Dermis blood vessel endothelial cell (primary cell): ENCODE measurements at regions not wholly inside any gene's neighbourhood (a gene's known extent, or its start where the extent isn't known, plus 50 kb on each side); places are given as distances from the start of the nearest gene placed in this dataset.

Source experiments
- DNase-seq: peaks from one replicate; pipeline ENCODE4 v3.0.0; 2010

DNA sequence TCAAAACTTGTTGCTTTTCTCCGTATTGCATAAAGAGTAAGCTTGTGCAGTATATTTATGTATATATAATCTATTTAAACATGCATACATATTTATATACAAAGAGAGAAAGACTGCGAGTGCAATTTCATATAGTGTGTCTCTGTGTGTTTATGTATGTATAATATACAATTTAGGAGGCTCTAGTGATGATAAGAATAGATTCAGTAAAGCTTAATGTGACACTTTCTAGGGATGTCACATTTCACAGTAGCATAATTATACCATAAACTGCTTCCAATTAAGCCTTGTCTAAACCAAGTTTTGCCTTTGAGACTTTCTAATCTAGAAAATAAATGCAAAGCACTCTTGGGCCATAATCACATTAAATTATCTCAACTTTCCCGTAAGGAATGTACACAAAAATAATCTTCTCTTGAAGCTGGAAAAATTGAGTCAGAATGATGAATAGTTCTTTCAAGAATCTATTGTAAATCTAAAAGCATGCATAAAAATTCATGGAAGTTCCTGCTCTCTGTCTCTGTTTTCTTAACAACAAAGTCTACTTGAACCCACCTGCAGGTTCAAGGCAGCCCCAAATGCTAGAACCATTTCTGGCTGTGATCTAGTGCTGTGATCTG lies 114.1 kb upstream of the NPY2R start:
- no peak for DNase-seq

DNA sequence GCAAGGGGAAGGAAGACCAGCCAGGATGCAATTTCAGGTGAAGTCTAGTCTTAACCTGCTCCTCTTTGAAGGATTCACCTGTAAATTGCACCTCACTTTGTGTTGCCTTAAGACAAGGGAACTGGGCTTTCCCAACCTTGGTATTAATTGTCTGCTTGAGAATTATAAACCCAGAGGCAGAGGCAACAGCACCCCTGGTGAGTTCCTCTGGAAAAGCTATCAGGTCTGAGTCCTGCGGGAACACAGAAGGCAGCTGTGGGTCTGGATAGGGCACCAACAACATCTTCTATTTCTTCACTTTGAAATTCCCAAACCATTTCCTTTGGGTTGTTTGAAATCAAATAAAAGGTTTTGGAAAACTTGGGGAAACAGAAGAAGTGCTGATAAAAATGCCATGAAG lies 109.2 kb upstream of the NPY2R start:
- DNase-seq: no peak

DNA sequence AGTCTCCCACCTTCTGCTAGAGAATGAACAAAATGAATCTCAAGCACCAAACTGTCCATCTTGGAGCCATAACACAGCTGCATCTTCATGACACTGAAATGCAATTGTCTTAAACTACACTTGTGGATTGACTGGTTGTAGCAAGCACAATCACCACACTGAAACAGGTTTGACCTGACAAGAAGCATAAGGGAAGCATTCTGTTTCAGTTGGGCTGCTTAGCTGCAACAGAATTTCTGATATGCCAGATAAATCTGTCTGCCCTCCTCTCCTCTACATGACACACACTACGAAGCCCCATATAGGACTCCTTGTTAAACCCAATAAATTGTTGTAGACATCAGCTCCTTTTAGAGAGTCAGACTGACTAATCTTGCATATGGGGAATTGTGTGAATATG lies 101.8 kb upstream of the NPY2R start:
- DNase-seq: no peak

DNA sequence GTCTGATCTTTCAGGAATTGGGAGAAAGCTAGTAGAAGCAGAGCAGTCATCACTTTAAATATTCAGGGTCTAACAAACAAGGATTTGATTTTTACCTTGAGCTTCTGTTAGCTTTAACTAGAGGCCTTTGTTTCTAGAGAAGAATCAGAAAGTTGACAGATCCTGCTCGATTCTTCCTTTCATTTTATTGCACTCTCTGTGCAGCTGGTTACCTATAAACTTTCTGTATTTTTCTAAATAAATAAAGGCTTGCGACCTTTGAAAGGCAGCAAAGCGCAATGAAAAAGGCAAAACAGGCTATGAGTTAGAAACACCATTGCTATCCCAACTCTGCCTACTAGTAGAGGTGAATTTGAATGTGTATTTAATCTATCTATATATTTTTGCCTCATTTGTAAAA lies 101.4 kb upstream of the NPY2R start:
- DNase-seq: no peak

DNA sequence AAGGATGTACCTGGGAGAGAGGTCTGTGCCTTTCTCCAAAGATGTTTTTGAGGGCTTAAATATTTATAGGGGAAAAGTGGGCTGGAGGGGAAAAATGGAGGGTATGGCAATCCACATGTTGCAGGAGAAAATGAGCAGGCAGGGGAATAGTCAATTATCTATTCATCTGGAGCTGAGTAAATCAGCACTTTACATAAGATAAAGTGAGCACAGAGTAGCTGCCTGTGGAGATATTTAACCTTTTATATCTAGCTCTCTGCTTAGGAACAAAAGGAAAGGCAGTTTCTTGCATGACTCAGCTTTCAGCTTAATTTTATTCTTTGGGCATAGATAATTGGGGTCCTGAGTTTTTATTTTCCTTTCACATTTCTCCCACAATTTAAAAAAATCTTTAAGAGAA lies 93.6 kb upstream of the NPY2R start:
- no peak for DNase-seq

DNA sequence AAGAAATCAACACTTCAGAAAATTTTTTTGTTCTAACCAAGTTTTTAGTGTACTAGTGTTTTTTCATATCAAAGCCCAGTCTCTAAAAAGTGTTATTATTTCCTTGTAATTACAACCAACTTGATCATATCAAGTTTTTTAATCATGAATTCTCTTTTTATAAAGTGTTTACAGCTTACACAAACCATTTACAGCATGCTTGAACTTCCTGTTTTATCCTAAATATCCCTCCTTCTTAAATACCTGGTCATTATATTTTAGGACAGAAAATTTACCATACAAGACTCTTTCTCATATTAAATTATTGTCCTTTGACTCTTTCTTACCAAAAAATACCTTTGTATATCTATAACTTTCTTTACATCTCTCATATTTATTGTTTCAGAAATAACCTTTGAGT lies 89.4 kb upstream of the NPY2R start:
- DNase-seq: no peak

DNA sequence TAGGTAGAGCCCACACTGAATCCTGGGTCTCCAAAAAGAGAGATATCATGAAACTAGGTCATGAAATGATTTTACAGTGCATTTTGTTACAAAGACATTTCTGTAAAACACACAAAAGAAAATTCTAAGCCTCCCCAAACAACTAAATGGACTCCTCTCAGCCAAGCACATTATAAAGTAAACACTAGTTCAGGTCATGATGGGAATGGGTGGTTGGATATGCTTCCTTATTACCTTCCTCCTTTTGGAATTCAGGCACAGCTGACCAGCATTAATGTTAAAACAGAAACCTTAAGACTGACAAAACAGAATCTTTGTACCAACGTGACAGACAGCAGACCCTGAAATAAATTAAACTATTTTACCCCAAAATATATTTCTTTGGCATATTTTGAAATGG lies 87.9 kb upstream of the NPY2R start:
- DNase-seq: no peak

DNA sequence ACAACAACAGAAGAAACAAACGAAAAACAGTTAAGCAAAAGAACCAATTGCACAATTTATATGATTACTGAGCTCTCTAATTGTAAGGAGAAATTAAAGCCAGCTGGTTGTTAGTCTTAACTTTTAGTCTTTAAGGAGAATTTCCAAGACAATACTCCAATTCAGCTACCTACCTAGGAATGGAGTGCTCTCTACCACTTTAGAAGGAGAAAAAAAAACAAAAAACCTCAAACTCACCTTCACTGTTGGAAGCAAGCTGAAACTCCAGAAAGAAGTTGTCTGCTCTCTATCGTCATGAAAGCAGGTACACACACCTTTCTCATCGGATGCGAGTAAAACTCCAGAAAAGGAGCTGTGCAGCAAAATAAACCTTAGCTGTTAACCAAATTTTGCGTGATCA lies 86.1 kb upstream of the NPY2R start:
- no peak for DNase-seq

DNA sequence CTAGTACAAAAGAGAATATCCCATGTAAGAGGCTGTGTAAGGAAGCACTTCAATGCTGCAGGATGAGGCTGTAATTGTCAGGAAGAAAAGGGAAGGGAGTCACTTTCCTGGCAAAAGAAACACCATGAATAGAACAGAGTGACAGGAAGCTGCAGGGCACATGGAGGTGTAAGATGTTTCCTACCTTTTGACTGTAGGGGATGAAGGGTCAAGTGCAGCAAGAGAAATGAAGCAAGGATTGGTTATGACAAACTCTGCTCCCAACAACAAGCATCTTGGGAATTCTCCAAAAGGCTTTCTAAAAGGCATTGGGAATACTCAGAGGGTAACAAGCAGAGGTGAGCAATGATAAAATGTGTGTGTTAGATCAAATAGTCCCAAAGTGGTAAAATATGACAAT lies 74.3 kb upstream of the NPY2R start:
- peak; percentile 3 for DNase-seq

DNA sequence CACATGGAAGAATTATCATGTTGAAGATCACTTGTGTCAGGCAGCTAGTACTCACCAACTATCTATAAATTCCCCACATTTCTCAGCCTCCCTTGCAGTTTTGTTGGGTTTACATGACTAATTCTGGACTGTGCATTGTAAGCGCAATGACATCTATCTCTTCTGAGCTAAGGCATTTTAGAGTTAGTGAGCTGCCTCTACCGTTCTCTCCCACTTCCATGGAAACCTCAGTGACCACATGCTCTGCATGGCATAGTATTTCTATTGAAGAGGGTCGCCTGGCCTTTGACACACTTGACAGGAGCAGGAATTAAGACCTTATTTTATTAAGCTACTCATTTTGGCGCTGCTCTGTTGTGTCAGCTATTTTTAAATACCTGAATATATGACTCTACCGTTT lies 67.5 kb upstream of the NPY2R start:
- DNase-seq: no peak

DNA sequence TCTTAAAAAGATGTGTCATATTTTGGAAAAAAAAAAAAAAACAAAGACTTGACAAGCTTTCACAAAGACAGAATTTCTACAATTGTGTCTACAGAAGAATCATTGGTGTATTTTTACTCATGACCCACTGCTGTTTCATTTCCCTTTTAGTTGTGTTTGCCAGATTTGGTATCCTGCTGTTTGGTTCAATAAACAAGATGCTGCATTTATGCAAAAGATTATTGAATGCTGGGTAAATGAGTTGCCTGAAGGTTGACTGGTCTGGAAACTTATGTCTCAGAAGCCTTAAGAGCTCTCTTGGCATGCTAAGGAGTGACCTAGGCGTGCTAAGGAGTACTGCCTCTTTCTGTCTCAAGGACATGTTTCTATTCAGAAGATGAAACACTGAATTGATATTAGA lies 64.9 kb upstream of the NPY2R start:
- no peak for DNase-seq
